ENCODE measurements at regions not wholly inside any gene's neighbourhood (a gene's known extent, or its start where the extent isn't known, plus 50 kb on each side); places are given as distances from the start of the nearest gene placed in this dataset.

DNA sequence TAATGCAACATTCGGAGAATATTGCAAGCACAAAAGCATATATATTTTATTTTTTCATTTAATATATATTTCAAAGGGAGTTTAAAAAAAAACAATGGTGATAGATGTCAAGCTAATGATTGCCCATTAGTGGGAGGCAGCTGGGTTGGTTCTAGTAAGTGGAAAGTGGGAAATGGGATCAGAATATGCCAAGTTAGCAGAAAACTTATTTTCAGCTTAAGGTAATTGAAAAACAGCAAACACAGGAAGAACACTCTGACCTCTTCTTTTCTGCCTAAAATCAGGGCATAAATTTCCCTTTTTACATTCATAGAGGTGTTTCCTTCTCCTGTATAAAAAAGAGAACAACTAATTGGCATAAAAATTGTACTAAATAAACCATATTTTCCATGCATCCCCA, 535.3 kb upstream of the SYT4 start:
- no peaks in the 10 kb centered on the region for H3K4me1 ChIP-seq (ENCODE audit: insufficient read depth, low read length)
- H3K36me3 Mint-ChIP-seq (ENCODE audit: low read depth, unreplicated experiment): no peaks in the 10 kb centered on the region
- H2AFZ ChIP-seq (ENCODE audit: low read depth, low read length): no peak overlapping the region
- no peaks in the 10 kb centered on the region for H3K36me3 ChIP-seq (ENCODE audit: insufficient read depth, low read length)
- FAIRE-seq (no peak), DNase-seq (ENCODE audit: low read depth) (no peak)
- no peak overlapping the region for H3K4me3 Mint-ChIP-seq (ENCODE audit: unreplicated experiment)
- no peak overlapping the region for H3K4me2 ChIP-seq (ENCODE audit: low read length)
- H3K9ac ChIP-seq (ENCODE audit: low read length): no peak overlapping the region
- no peaks in the 10 kb centered on the region for H3K79me2 ChIP-seq (ENCODE audit: insufficient read depth, low read length)
- H3K27ac ChIP-seq (ENCODE audit: low read depth, low read length): no peak overlapping the region
- H3K4me1 Mint-ChIP-seq (ENCODE audit: low read depth, unreplicated experiment): no peaks in the 10 kb centered on the region
- H3K27ac Mint-ChIP-seq (ENCODE audit: unreplicated experiment): no peak overlapping the region
- H3K27me3 Mint-ChIP-seq (ENCODE audit: low read depth, unreplicated experiment): no peaks in the 10 kb centered on the region
- H4K20me1 ChIP-seq (ENCODE audit: insufficient read depth, low read length): no peaks in the 10 kb centered on the region
- H3K9me3 Mint-ChIP-seq (ENCODE audit: unreplicated experiment): no peaks in the 10 kb centered on the region
- no peak overlapping the region for H3K4me3 ChIP-seq (ENCODE audit: insufficient read depth, low read depth, low read length)
- TF ChIP-seq, protein P1, sequence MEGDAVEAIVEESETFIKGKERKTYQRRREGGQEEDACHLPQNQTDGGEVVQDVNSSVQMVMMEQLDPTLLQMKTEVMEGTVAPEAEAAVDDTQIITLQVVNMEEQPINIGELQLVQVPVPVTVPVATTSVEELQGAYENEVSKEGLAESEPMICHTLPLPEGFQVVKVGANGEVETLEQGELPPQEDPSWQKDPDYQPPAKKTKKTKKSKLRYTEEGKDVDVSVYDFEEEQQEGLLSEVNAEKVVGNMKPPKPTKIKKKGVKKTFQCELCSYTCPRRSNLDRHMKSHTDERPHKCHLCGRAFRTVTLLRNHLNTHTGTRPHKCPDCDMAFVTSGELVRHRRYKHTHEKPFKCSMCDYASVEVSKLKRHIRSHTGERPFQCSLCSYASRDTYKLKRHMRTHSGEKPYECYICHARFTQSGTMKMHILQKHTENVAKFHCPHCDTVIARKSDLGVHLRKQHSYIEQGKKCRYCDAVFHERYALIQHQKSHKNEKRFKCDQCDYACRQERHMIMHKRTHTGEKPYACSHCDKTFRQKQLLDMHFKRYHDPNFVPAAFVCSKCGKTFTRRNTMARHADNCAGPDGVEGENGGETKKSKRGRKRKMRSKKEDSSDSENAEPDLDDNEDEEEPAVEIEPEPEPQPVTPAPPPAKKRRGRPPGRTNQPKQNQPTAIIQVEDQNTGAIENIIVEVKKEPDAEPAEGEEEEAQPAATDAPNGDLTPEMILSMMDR (IDR thresholded peaks at IDR 0.05; ENCODE audit: insufficient read depth, low read depth, low read length): no peak
- no peak for TF ChIP-seq EZH2 (IDR thresholded peaks at IDR 0.05; ENCODE audit: insufficient read depth, low read length)
- no peaks in the 10 kb centered on the region for H3K9me3 ChIP-seq (ENCODE audit: insufficient read depth, low read depth, low read length)
- no peaks in the 10 kb centered on the region for H3K27me3 ChIP-seq (ENCODE audit: insufficient read depth, low read length)

DNA sequence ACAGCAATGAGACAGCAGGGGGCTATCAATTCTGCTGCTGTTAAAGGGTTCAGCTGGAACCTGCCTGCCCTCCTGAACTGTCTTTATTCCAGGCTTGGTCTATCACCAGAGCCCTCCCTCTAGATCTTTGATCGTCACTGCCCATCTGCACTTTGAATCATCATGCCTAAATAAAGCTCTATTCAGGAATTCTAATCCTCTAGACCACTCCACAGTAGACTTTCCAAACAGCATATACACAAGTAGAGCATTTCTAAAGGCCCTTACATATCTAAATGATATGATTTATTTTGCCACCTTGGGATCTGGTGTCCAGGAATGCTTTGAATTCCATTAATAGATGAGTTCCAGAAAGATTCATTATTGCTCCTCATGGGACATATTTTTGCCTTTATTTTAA, 542.1 kb upstream of the SYT4 start:
- H3K27ac Mint-ChIP-seq (ENCODE audit: unreplicated experiment): no peak overlapping the region
- no peak overlapping the region for H3K4me3 ChIP-seq (ENCODE audit: insufficient read depth, low read depth, low read length)
- H3K36me3 Mint-ChIP-seq (ENCODE audit: low read depth, unreplicated experiment): no peaks in the 10 kb centered on the region
- H3K9me3 Mint-ChIP-seq (ENCODE audit: unreplicated experiment): no peaks in the 10 kb centered on the region
- no peaks in the 10 kb centered on the region for H3K4me1 ChIP-seq (ENCODE audit: insufficient read depth, low read length)
- H3K27me3 ChIP-seq (ENCODE audit: insufficient read depth, low read length): no peaks in the 10 kb centered on the region
- H3K9ac ChIP-seq (ENCODE audit: low read length): no peak overlapping the region
- no peak for TF ChIP-seq EZH2 (IDR thresholded peaks at IDR 0.05; ENCODE audit: insufficient read depth, low read length)
- TF ChIP-seq, protein P1 (IDR thresholded peaks at IDR 0.05; ENCODE audit: insufficient read depth, low read depth, low read length): no peak
- no peak overlapping the region for H3K4me3 Mint-ChIP-seq (ENCODE audit: unreplicated experiment)
- no peaks in the 10 kb centered on the region for H3K36me3 ChIP-seq (ENCODE audit: insufficient read depth, low read length)
- no peaks in the 10 kb centered on the region for H3K79me2 ChIP-seq (ENCODE audit: insufficient read depth, low read length)
- no peak overlapping the region for H2AFZ ChIP-seq (ENCODE audit: low read depth, low read length)
- H3K4me2 ChIP-seq (ENCODE audit: low read length): no peak overlapping the region
- H3K9me3 ChIP-seq (ENCODE audit: insufficient read depth, low read depth, low read length): no peaks in the 10 kb centered on the region
- H3K4me1 Mint-ChIP-seq (ENCODE audit: low read depth, unreplicated experiment): peaks cover 12% of the 10 kb centered on the region
- H3K27ac ChIP-seq (ENCODE audit: low read depth, low read length): no peak overlapping the region
- no peak for FAIRE-seq
- no peaks in the 10 kb centered on the region for H3K27me3 Mint-ChIP-seq (ENCODE audit: low read depth, unreplicated experiment)
- H4K20me1 ChIP-seq (ENCODE audit: insufficient read depth, low read length): no peaks in the 10 kb centered on the region
- DNase-seq (ENCODE audit: low read depth): peak; percentile 44

GRCh38 chr18:43819873-43820272, 542.6 kb upstream of the SYT4 start:
- no peaks in the 10 kb centered on the region for H3K27me3 Mint-ChIP-seq (ENCODE audit: low read depth, unreplicated experiment)
- no peaks in the 10 kb centered on the region for H3K36me3 Mint-ChIP-seq (ENCODE audit: low read depth, unreplicated experiment)
- Histone ChIP-seq H2AFZ (ENCODE audit: low read depth, low read length) (no peak overlapping the region), H3K27me3 (ENCODE audit: insufficient read depth, low read length) (no peaks in the 10 kb centered on the region), H3K4me3 (ENCODE audit: insufficient read depth, low read depth, low read length) (no peak overlapping the region), H3K36me3 (ENCODE audit: insufficient read depth, low read length) (no peaks in the 10 kb centered on the region), H4K20me1 (ENCODE audit: insufficient read depth, low read length) (no peaks in the 10 kb centered on the region), H3K9ac (ENCODE audit: low read length) (no peak overlapping the region), H3K4me1 (ENCODE audit: insufficient read depth, low read length) (no peaks in the 10 kb centered on the region), H3K27ac (ENCODE audit: low read depth, low read length) (no peak overlapping the region), H3K4me2 (ENCODE audit: low read length) (no peak overlapping the region), H3K9me3 (ENCODE audit: insufficient read depth, low read depth, low read length) (no peaks in the 10 kb centered on the region), H3K79me2 (ENCODE audit: insufficient read depth, low read length) (no peaks in the 10 kb centered on the region)
- TF ChIP-seq EZH2 (IDR thresholded peaks at IDR 0.05; ENCODE audit: insufficient read depth, low read length): no peak
- TF ChIP-seq, protein P1 (IDR thresholded peaks at IDR 0.05; ENCODE audit: insufficient read depth, low read depth, low read length): no peak
- H3K4me3 Mint-ChIP-seq (ENCODE audit: unreplicated experiment): no peak overlapping the region
- no peak overlapping the region for H3K27ac Mint-ChIP-seq (ENCODE audit: unreplicated experiment)
- peaks cover 15% of the 10 kb centered on the region for H3K4me1 Mint-ChIP-seq (ENCODE audit: low read depth, unreplicated experiment)
- no peak for FAIRE-seq
- no peaks in the 10 kb centered on the region for H3K9me3 Mint-ChIP-seq (ENCODE audit: unreplicated experiment)
- no peak for DNase-seq (ENCODE audit: low read depth)
